Hepatocyte (in vitro differentiated cells): ENCODE measurements at regions not wholly inside any gene's neighbourhood (a gene's known extent, or its start where the extent isn't known, plus 50 kb on each side); places are given as distances from the start of the nearest gene placed in this dataset.
A peak's percentile ranks its signal among the peaks of the same experiment; 100 is the strongest.
"Not testable (repeated sequence)": the region's sequence is repeated elsewhere in the genome, so short reads cannot be mapped to it uniquely, and the experiment has no call there.

Source experiments
- DNase-seq: peaks from one replicate; pipeline ENCODE4 v3.0.0-alpha.2; 2016; ENCODE audit warnings: low spot score
- H2AFZ ChIP-seq: fragments of 200-600 bp; sonication (generic); 2 replicates; pipeline ENCODE4 v1.6.0; 2016; ENCODE audit warnings: antibody characterized with exemption, mild to moderate bottlenecking
- H3K27ac ChIP-seq: fragments of 200-600 bp; sonication (generic); 2 replicates; pipeline ENCODE4 v1.5.1; 2016; ENCODE audit warnings: mild to moderate bottlenecking
- H3K27me3 ChIP-seq: fragments of 200-600 bp; sonication (generic); 2 replicates; pipeline ENCODE4 v1.6.1; 2016
- H3K36me3 ChIP-seq: fragments of 200-600 bp; sonication (generic); replicated peaks from 2 replicates; pipeline ENCODE4 v1.5.1; 2016; ENCODE audit warnings: low read depth; ENCODE audit not compliant: insufficient read depth
- H3K4me1 ChIP-seq: fragments of 200-600 bp; sonication (generic); 2 replicates; pipeline ENCODE4 v1.5.1; 2016; ENCODE audit warnings: mild to moderate bottlenecking, moderate library complexity; ENCODE audit not compliant: insufficient read depth
- H3K4me2 ChIP-seq: fragments of 200-600 bp; sonication (generic); 2 replicates; pipeline ENCODE4 v1.6.0; 2016
- H3K4me3 ChIP-seq: fragments of 200-600 bp; sonication (generic); 2 replicates; pipeline ENCODE4 v1.5.1; 2016; ENCODE audit warnings: mild to moderate bottlenecking
- H3K79me2 ChIP-seq: fragments of 200-600 bp; sonication (generic); 2 replicates; pipeline ENCODE4 v1.6.0; 2017; ENCODE audit warnings: mild to moderate bottlenecking
- H3K9me2 ChIP-seq: fragments of 200-600 bp; sonication (generic); replicated peaks from 2 replicates; pipeline ENCODE4 v1.6.0; 2017; ENCODE audit warnings: mild to moderate bottlenecking; ENCODE audit not compliant: insufficient read depth
- H3K9me3 ChIP-seq: fragments of 200-600 bp; sonication (generic); 2 replicates; pipeline ENCODE4 v1.5.1; 2016; ENCODE audit warnings: low read depth, mild to moderate bottlenecking
- H4K20me1 ChIP-seq: fragments of 200-600 bp; sonication (generic); 2 replicates; pipeline ENCODE4 v1.6.0; 2016; ENCODE audit warnings: mild to moderate bottlenecking; ENCODE audit not compliant: insufficient read depth, poor library complexity, severe bottlenecking
- EZH2 ChIP-seq: fragments of 200-600 bp; sonication (generic); IDR thresholded peaks from 2 replicates; pipeline ENCODE4 v1.6.1; 2016; ENCODE audit warnings: antibody characterized with exemption, mild to moderate bottlenecking, borderline replicate concordance
- EZH2phosphoT487 ChIP-seq: fragments of 200-600 bp; sonication (generic); IDR thresholded peaks from one replicate; pipeline ENCODE4 v1.6.1; 2018; ENCODE audit warnings: antibody characterized with exemption, mild to moderate bottlenecking, low read depth, moderate library complexity; ENCODE audit not compliant: unreplicated experiment, severe bottlenecking
- WGBS: methylation state at CpG from one replicate; pipeline ENCODE4 v1.1.6; 2016; ENCODE audit warnings: low lambda C conversion rate; ENCODE audit errors: missing lambda C conversion rate; 5-methylcytosine and 5-hydroxymethylcytosine counted together
- TF ChIP-seq, protein P1 (sequence below): fragments of 200-600 bp; sonication (generic); IDR thresholded peaks from 2 replicates; pipeline ENCODE4 v1.5.1; 2016; ENCODE audit warnings: antibody characterized with exemption, mild to moderate bottlenecking; ENCODE audit not compliant: poor library complexity

DNA sequence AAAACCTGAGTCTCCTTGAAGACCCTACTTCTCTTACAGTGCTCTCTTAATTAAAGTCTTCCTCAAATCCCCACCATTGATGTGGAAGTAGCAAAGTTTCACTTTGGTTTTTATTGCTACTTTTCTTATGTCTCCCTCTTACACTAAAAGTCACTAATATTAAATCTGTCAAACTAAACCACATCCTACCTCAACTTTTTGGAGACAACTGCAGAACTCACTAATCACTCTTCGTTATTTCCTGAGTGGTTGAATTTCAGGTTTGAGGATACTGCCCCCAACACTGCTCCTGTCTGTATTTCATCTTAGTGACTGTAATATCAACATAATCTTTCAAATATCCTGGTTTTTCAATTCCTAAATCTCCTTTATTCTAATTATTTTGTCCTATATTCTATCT is 213.0 kb upstream of the PDE3A start:
- H2AFZ ChIP-seq = no peak overlapping the region
- H3K9me3 ChIP-seq = no peaks in the 10 kb centered on the region
- no peaks in the 10 kb centered on the region for H3K27me3 ChIP-seq
- no peak overlapping the region for H3K4me3 ChIP-seq
- DNase-seq = no peak
- TF ChIP-seq, protein P1, sequence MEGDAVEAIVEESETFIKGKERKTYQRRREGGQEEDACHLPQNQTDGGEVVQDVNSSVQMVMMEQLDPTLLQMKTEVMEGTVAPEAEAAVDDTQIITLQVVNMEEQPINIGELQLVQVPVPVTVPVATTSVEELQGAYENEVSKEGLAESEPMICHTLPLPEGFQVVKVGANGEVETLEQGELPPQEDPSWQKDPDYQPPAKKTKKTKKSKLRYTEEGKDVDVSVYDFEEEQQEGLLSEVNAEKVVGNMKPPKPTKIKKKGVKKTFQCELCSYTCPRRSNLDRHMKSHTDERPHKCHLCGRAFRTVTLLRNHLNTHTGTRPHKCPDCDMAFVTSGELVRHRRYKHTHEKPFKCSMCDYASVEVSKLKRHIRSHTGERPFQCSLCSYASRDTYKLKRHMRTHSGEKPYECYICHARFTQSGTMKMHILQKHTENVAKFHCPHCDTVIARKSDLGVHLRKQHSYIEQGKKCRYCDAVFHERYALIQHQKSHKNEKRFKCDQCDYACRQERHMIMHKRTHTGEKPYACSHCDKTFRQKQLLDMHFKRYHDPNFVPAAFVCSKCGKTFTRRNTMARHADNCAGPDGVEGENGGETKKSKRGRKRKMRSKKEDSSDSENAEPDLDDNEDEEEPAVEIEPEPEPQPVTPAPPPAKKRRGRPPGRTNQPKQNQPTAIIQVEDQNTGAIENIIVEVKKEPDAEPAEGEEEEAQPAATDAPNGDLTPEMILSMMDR = no peak
- TF ChIP-seq EZH2 = no peak
- no peak for TF ChIP-seq EZH2phosphoT487
- H3K36me3 ChIP-seq = no peaks in the 10 kb centered on the region
- H3K4me2 ChIP-seq = no peak overlapping the region
- no peaks in the 10 kb centered on the region for H3K4me1 ChIP-seq
- 97% methylated on average over 1 of the region's 1 CpG for WGBS
- H3K79me2 ChIP-seq = no peaks in the 10 kb centered on the region
- no peaks in the 10 kb centered on the region for H4K20me1 ChIP-seq
- H3K9me2 ChIP-seq = no peaks in the 10 kb centered on the region
- no peak overlapping the region for H3K27ac ChIP-seq

DNA sequence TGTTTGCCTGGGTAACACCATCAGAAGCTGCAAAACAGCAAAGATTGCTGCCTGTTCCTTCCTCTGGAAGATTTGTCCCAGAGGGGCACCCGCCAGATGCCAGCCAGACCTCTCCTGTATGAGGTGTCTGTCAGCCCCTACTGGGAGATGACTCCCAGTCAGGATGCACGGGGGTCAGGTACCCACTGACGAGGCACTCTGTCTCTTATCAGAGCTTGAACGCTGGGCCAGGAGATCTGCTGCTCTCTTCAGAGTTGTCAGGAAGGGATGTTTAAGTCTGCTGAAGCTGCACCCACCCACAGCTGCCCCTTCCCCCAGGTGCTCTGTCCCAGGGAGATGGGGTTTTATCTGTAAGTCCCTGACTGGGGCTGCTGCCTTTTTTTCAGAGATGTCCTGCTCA is 207.4 kb upstream of the PDE3A start:
- not testable (repeated sequence) for DNase-seq, H3K4me2 ChIP-seq, H2AFZ ChIP-seq, H3K36me3 ChIP-seq, H3K9me3 ChIP-seq, H3K27ac ChIP-seq, H3K79me2 ChIP-seq, H3K4me1 ChIP-seq, H3K27me3 ChIP-seq, H3K9me2 ChIP-seq, H3K4me3 ChIP-seq, H4K20me1 ChIP-seq
- WGBS = 66% methylated on average over 4 of the region's 4 CpGs

DNA sequence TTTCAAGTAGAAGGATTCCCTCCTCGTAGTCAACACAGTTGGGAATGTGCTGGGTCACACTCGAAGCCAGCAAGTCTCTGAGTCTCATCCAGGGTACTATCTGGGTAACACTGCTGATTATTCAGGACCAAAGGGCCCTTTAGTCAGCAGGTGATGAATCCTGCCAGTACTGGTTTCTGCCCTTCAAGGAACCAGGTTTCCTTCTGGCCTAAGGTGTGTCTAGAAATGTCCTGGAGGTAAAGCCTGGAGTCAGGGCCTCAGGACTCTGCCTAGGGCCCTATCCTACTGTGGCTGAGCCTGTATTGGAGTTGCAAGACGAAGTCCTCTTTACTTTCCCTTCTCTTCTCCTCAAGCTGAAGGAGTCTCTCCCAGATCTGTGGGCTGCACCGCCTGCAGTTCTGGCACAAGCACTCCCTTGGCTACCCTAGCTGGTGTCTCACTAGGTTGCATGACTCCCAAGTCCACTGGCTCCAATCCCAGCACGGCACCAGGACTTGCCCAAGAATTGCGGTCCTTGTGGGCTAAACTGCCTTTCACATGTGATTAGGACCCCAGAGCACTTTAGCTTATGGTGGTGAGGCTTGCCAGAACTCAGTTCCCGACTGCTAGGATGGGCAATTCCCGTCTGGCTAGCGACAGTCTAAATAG is 193.7 kb upstream of the PDE3A start:
- WGBS = 94% methylated on average over 9 of the region's 9 CpGs
- TF ChIP-seq EZH2phosphoT487 (no peak), EZH2 (no peak)
- TF ChIP-seq, protein P1 = no peak
- H3K9me2 ChIP-seq = no peaks in the 10 kb centered on the region

DNA sequence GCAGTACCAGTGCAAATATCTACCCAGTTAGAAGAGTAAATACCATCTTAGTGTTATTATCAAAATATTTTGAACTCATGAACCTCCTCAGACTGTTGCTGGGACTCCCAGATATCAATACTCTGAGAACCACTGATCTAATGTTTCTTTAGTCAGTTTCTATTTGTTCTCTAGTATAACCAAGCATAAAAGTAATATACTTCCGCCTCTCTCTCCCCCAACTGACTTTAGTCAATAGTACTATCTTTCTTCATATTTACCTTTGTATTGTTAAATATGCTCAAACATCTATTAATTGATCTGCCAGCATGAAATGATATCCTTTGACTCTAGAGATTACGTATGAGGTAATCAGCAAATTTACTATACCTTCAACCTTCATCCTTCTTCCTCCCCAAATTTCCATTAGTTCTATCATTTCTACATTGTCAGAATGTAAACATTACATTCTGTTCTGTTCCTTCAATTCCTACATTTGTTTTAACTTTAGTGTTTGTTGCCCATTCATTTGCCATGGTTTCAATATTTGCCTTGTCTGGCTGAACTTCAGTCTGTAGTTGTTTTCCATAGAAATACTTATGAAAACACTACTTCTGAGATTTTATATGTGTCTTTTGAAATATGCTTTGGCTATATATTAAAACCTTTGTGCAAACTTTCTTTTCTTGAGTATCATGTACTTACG is 192.5 kb upstream of the PDE3A start:
- TF ChIP-seq, protein P1 = no peak
- Histone ChIP-seq H3K4me1 (peaks cover 8% of the 10 kb centered on the region), H3K27ac (peak overlapping the region; percentile 42), H4K20me1 (no peaks in the 10 kb centered on the region), H3K4me2 (no peak overlapping the region), H3K79me2 (no peaks in the 10 kb centered on the region), H2AFZ (no peak overlapping the region), H3K27me3 (no peaks in the 10 kb centered on the region), H3K9me2 (no peaks in the 10 kb centered on the region), H3K4me3 (no peak overlapping the region), H3K9me3 (no peaks in the 10 kb centered on the region), H3K36me3 (no peaks in the 10 kb centered on the region)
- no peak for DNase-seq
- 82% methylated on average over 3 of the region's 3 CpGs for WGBS

More for the DNA sequence above, 193.7 kb upstream of the PDE3A start:
- Histone ChIP-seq H3K4me2 (no peak overlapping the region), H3K4me1 (peaks cover 8% of the 10 kb centered on the region), H3K27ac (peak overlapping the region; percentile 42), H2AFZ (no peak overlapping the region), H3K4me3 (no peak overlapping the region), H3K27me3 (no peaks in the 10 kb centered on the region), H3K36me3 (no peaks in the 10 kb centered on the region), H3K9me3 (no peaks in the 10 kb centered on the region), H3K79me2 (no peaks in the 10 kb centered on the region), H4K20me1 (no peaks in the 10 kb centered on the region)
- no peak for DNase-seq
